NCI-H1105 (cell line): ENCODE measurements at regions not wholly inside any gene's neighbourhood (a gene's known extent, or its start where the extent isn't known, plus 50 kb on each side); places are given as distances from the start of the nearest gene placed in this dataset.

ENCODE experiments used
- DNase-seq: peaks from one replicate; lab custom pipeline; 2025; lab: John Stamatoyannopoulos, UW

- DNase-seq, result no peak
Measured at GRCh38 chr16:79372503-79373184, 227.9 kb downstream of the MAF start.

GRCh38 chr16:79370736-79371135 is 229.8 kb downstream of the MAF start:
- no peak for DNase-seq

- DNase-seq, result no peak
Measured at GRCh38 chr16:79369796-79370195, 230.7 kb downstream of the MAF start.

- no peak for DNase-seq
Measured at GRCh38 chr16:79367822-79368221, 232.7 kb downstream of the MAF start.

GRCh38 chr16:79366635-79367034 is 233.9 kb downstream of the MAF start:
- DNase-seq, result no peak

GRCh38 chr16:79365702-79366101 is 234.8 kb downstream of the MAF start:
- DNase-seq, result no peak

- no peak for DNase-seq
Measured at GRCh38 chr16:79363484-79363883, 237.1 kb downstream of the MAF start.

- no peak for DNase-seq
Measured at GRCh38 chr16:79363035-79363434, 237.5 kb downstream of the MAF start.

GRCh38 chr16:79362300-79362970 is 238.1 kb downstream of the MAF start:
- no peak for DNase-seq

- DNase-seq, result no peak
Measured at GRCh38 chr16:79361132-79361751, 239.3 kb downstream of the MAF start.

GRCh38 chr16:79360267-79360666 is 240.3 kb downstream of the MAF start:
- DNase-seq, result no peak

GRCh38 chr16:79359082-79359481 is 241.5 kb downstream of the MAF start:
- no peak for DNase-seq

GRCh38 chr16:79358188-79358587 is 242.3 kb downstream of the MAF start:
- no peak for DNase-seq

- DNase-seq, result no peak
Measured at GRCh38 chr16:79355600-79356358, 244.8 kb downstream of the MAF start.

GRCh38 chr16:79351927-79352326 is 248.6 kb downstream of the MAF start:
- DNase-seq, result no peak

GRCh38 chr16:79349803-79350202 is 250.7 kb downstream of the MAF start:
- no peak for DNase-seq

- no peak for DNase-seq
Measured at GRCh38 chr16:79348521-79349306, 251.8 kb downstream of the MAF start.

GRCh38 chr16:79347277-79347676 is 253.3 kb downstream of the MAF start:
- DNase-seq, result no peak

- DNase-seq, result no peak
Measured at GRCh38 chr16:79339863-79340262, 260.7 kb downstream of the MAF start.

GRCh38 chr16:79337906-79338305 is 262.6 kb downstream of the MAF start:
- no peak for DNase-seq

- DNase-seq, result no peak
Measured at GRCh38 chr16:79336437-79337229, 263.9 kb downstream of the MAF start.
